Right atrium auricular region (tissue), 2 donors: ENCODE measurements at regions not wholly inside any gene's neighbourhood (a gene's known extent, or its start where the extent isn't known, plus 50 kb on each side); places are given as distances from the start of the nearest gene placed in this dataset.

Experiments used
- DNase-seq: peaks from one replicate; pipeline ENCODE4 v3.0.0-alpha.2; 2019; ENCODE audit warnings: low spot score
- H3K27ac ChIP-seq, 2 donors: fragments of 200-600 bp; sonication (generic); 1 replicate in 1 of 2; 2 replicates in 1 of 2; pipeline ENCODE4 v1.5.1; 2016 to 2019
- H3K27me3 ChIP-seq, 2 donors: fragments of 200-600 bp; sonication (generic); one replicate each; pipeline versions ENCODE4 v1.5.1 to v1.6.0; 2017 to 2019
- H3K36me3 ChIP-seq: fragments of 200-600 bp; sonication (generic); one replicate; pipeline ENCODE4 v1.5.1; 2016
- H3K4me1 ChIP-seq, 2 donors: fragments of 200-600 bp; sonication (generic); one replicate each; pipeline versions ENCODE4 v1.5.1 to v1.6.0; 2017 to 2019
- H3K4me3 ChIP-seq, 2 donors: fragments of 200-600 bp; sonication (generic); 1 replicate in 1 of 2; 2 replicates in 1 of 2; pipeline ENCODE4 v1.5.1; 2017 to 2019; ENCODE audit warnings: mild to moderate bottlenecking in 1 of 2, moderate library complexity in 1 of 2
- H3K9me3 ChIP-seq, 2 donors: fragments of 200-600 bp; sonication (generic); one replicate each; pipeline ENCODE4 v1.5.1; 2019
- TF ChIP-seq, protein P1 (sequence below), 2 donors: fragments of 200-600 bp; sonication (generic); IDR thresholded peaks; one replicate each; pipeline ENCODE4 v1.5.1; 2019; ENCODE audit warnings: antibody characterized with exemption in 2 of 2

DNA sequence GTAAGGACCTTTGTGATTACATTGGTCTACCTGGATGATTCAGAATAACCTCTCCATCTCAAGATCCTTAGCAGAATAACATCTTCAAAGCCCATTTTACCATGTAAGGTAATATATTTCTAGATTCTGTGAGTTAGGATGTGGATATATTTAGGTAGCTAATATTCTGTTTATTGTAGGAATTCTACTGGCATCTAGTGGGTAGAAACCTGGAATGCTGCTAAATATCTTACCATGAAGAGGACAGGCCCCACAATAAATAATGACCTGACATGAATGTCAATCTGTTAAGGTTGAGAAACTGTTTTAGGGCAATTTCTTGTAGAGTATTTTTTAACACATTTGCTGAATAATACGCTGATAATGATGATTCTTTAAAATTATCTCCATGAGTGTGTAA is 426.8 kb downstream of the MAN2A1 start:
- no peak overlapping the region for H3K27ac ChIP-seq
- H3K36me3 ChIP-seq: no peaks in the 10 kb centered on the region
- peaks cover 0 to 4% of the 10 kb centered on the region in 2 donors for H3K9me3 ChIP-seq
- no peaks in the 10 kb centered on the region for H3K4me1 ChIP-seq
- H3K27me3 ChIP-seq: no peaks in the 10 kb centered on the region
- TF ChIP-seq, protein P1, sequence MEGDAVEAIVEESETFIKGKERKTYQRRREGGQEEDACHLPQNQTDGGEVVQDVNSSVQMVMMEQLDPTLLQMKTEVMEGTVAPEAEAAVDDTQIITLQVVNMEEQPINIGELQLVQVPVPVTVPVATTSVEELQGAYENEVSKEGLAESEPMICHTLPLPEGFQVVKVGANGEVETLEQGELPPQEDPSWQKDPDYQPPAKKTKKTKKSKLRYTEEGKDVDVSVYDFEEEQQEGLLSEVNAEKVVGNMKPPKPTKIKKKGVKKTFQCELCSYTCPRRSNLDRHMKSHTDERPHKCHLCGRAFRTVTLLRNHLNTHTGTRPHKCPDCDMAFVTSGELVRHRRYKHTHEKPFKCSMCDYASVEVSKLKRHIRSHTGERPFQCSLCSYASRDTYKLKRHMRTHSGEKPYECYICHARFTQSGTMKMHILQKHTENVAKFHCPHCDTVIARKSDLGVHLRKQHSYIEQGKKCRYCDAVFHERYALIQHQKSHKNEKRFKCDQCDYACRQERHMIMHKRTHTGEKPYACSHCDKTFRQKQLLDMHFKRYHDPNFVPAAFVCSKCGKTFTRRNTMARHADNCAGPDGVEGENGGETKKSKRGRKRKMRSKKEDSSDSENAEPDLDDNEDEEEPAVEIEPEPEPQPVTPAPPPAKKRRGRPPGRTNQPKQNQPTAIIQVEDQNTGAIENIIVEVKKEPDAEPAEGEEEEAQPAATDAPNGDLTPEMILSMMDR (IDR thresholded peaks at IDR 0.05): no peak
- DNase-seq: no peak
- no peak overlapping the region for H3K4me3 ChIP-seq

DNA sequence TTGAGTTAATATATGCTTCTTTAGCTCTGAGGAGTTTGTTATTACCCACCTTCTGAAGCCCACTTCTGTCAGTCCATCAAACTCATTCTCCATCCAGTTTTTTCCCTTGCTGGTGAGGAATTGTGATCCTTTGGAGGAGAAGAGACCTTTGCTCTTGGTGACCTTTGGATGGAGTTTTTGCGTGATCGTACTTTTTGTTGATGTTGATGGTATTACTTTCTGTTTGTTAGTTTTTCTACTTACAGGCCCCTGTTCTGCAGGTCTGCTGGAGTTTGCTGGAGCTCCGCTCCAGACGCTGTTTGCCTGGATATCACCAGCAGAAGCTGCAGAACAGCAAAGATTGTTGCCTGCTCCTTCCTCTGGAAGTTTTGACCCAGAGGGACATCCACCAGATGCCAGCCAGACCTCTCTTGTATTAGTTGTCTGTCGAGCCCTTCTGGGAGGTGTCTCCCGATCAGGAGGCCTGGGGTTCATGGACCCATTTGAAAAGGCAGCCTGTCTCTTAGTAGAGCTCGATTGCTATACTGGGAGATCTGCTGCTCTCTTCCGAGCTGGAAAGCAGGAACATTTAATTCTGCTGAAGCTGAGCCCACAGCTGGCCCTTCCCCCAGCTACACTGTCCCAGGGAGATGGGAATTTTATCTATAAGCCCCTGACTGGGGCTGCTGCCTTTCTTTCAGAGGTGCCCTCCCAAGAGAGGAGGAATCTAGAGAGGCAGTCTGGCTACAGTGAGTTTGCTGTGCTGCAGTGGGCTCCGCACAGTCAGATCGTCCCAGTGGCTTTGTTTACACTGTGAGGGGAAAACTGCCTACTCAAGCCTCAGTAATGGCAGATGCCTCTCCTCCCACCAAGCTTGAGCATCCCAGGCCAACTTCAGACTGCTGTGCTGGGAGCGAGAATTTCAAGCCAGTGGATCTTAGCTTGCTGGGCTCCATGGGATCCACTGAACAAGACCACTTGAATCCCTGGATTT is 445.5 kb downstream of the MAN2A1 start:
- no peak overlapping the region for H3K4me3 ChIP-seq
- no peaks in the 10 kb centered on the region for H3K27me3 ChIP-seq
- H3K36me3 ChIP-seq: no peaks in the 10 kb centered on the region
- H3K4me1 ChIP-seq: no peaks in the 10 kb centered on the region
- no peak for DNase-seq
- no peak overlapping the region for H3K27ac ChIP-seq
- TF ChIP-seq, protein P1 (IDR thresholded peaks at IDR 0.05): no peak
- no peaks in the 10 kb centered on the region for H3K9me3 ChIP-seq

DNA sequence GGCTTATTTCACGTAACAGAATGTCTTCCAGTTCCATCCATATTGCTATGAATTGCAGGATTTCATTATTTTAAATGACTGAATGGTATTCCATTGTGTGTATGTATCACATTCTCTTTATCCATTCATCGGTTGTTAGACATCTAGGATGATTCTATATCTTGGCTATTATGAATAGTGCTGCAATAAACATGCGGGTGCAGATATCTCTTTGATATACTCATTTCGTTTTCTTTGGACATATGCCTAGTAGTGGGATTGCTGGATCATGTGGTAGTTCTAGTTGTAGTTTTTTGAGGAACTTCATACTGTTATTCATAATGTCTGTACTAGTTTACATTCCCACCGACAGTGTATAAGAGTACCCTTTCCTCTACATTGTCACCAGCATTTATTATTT is 460.5 kb downstream of the MAN2A1 start:
- H3K36me3 ChIP-seq: no peaks in the 10 kb centered on the region
- H3K4me1 ChIP-seq: no peaks in the 10 kb centered on the region
- H3K9me3 ChIP-seq: no peaks in the 10 kb centered on the region
- TF ChIP-seq, protein P1 (IDR thresholded peaks at IDR 0.05): no peak
- H3K27me3 ChIP-seq: no peaks in the 10 kb centered on the region
- DNase-seq: no peak
- no peak overlapping the region for H3K4me3 ChIP-seq
- no peak overlapping the region for H3K27ac ChIP-seq

DNA sequence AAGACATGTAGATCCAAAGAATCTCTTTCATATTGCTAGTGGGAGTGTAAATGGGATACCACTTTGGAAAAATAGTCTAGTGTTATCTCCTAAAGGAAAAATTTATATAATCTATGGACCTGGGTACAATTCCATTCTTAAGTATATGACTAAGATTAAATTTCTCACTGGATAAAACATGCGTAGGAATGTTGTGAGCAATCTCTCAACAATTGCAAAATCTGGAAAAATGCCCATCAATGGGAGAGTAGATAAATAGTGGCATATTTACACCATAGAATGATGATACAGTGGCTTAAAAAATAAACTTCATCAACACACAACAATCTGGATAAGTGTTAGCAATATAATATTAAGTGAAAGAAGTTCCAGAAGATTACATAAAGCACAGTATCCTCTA is 469.5 kb downstream of the MAN2A1 start:
- DNase-seq: no peak
- no peak overlapping the region for H3K27ac ChIP-seq

DNA sequence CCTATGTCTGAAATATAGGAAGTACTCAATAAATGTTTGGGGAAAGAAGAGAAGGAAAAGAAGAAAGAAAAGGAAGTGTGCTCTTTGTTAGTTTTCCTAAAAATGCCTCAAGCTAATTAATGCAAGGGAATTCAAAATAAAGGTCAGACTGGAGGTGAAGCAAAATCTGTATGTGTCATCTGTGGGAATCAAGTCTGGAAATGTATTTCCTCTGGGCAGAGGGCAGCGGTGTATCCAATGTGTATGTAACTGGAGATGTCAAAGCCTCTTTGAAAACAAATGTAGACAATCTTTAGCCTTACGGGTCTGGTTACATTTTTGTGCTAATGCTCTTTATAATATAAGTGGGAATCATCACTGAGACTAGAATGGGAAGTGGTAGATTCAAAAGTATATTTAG is 471.4 kb downstream of the MAN2A1 start:
- H3K27me3 ChIP-seq: no peaks in the 10 kb centered on the region
- no peaks in the 10 kb centered on the region for H3K9me3 ChIP-seq
- H3K27ac ChIP-seq: no peak overlapping the region
- no peaks in the 10 kb centered on the region for H3K4me1 ChIP-seq
- TF ChIP-seq, protein P1 (IDR thresholded peaks at IDR 0.05): no peak
- no peak overlapping the region for H3K4me3 ChIP-seq
- no peak for DNase-seq
- no peaks in the 10 kb centered on the region for H3K36me3 ChIP-seq

More for the DNA sequence above, 469.5 kb downstream of the MAN2A1 start:
- Histone ChIP-seq H3K4me1 (no peaks in the 10 kb centered on the region), H3K9me3 (no peaks in the 10 kb centered on the region), H3K36me3 (no peaks in the 10 kb centered on the region), H3K4me3 (no peak overlapping the region), H3K27me3 (no peaks in the 10 kb centered on the region)
- TF ChIP-seq, protein P1 (IDR thresholded peaks at IDR 0.05): no peak
